DOHH2 (cell line): ENCODE measurements at regions not wholly inside any gene's neighbourhood (a gene's known extent, or its start where the extent isn't known, plus 50 kb on each side); places are given as distances from the start of the nearest gene placed in this dataset.
A peak's percentile ranks its signal among the peaks of the same experiment; 100 is the strongest.

Experiments used
- H3F3A ChIP-seq: fragments of 200-600 bp; sonication (generic), shearing (Covaris generic); 2 replicates; pipeline ENCODE4 v1.6.0; 2016; ENCODE audit warnings: antibody characterized with exemption, mild to moderate bottlenecking; ENCODE audit not compliant: control insufficient read depth, insufficient read depth
- H3K27ac ChIP-seq: fragments of 200-600 bp; sonication (generic); 2 replicates; pipeline ENCODE4 v1.5.1; 2014; ENCODE audit warnings: low read depth, mild to moderate bottlenecking, low read length, moderate library complexity
- H3K27me3 ChIP-seq: fragments of 200-600 bp; sonication (generic); 2 replicates; pipeline ENCODE4 v1.6.1; 2014; ENCODE audit warnings: mild to moderate bottlenecking, low read length, mixed read lengths; ENCODE audit not compliant: control insufficient read depth
- H3K36me3 ChIP-seq: fragments of 200-600 bp; sonication (generic); 2 replicates; pipeline ENCODE4 v1.6.1; 2014; ENCODE audit warnings: mild to moderate bottlenecking, low read length, moderate library complexity, mixed read lengths; ENCODE audit not compliant: control insufficient read depth
- H3K4me1 ChIP-seq: fragments of 200-600 bp; sonication (generic); 2 replicates; pipeline ENCODE4 v1.6.1; 2014; ENCODE audit warnings: mild to moderate bottlenecking, low read length, mixed read lengths; ENCODE audit not compliant: control insufficient read depth
- H3K4me2 ChIP-seq: fragments of 200-600 bp; sonication (generic); 2 replicates; pipeline ENCODE4 v1.6.0; 2014; ENCODE audit warnings: mild to moderate bottlenecking, low read length, moderate library complexity
- H3K4me3 ChIP-seq: fragments of 200-600 bp; sonication (generic); 2 replicates; pipeline ENCODE4 v1.5.1; 2014; ENCODE audit warnings: mild to moderate bottlenecking, low read length, mixed read lengths
- H3K79me2 ChIP-seq: fragments of 200-600 bp; sonication (generic); 2 replicates; pipeline ENCODE4 v1.6.1; 2014; ENCODE audit warnings: mild to moderate bottlenecking, low read length, mixed read lengths; ENCODE audit not compliant: control insufficient read depth
- H3K9me2 ChIP-seq: fragments of 200-600 bp; sonication (generic); replicated peaks from 2 replicates; pipeline ENCODE4 v1.6.1; 2014; ENCODE audit warnings: mild to moderate bottlenecking, low read length, mixed read lengths; ENCODE audit not compliant: control insufficient read depth
- H3K9me3 ChIP-seq: fragments of 200-600 bp; sonication (generic); 2 replicates; pipeline ENCODE4 v1.6.1; 2014; ENCODE audit warnings: antibody characterized with exemption, low read length, mixed read lengths; ENCODE audit not compliant: control insufficient read depth, insufficient read depth
- H4K20me1 ChIP-seq: fragments of 200-600 bp; sonication (generic); 2 replicates; pipeline ENCODE4 v1.6.0; 2014; ENCODE audit warnings: low read depth, mild to moderate bottlenecking, antibody characterized with exemption, low read length, moderate library complexity; ENCODE audit not compliant: control insufficient read depth, insufficient read depth
- EZH2phosphoT487 ChIP-seq: fragments of 200-600 bp; sonication (generic); IDR thresholded peaks from 2 replicates; pipeline ENCODE4 v1.6.1; 2017; ENCODE audit warnings: borderline replicate concordance, mild to moderate bottlenecking, antibody characterized with exemption, low read length, moderate library complexity, mixed read lengths
- TF ChIP-seq, protein P1 (sequence below): fragments of 200-600 bp; sonication (generic); IDR thresholded peaks from one replicate; pipeline ENCODE4 v1.5.1; 2014; ENCODE audit warnings: antibody characterized with exemption, mild to moderate bottlenecking, low read depth, low read length; ENCODE audit not compliant: poor library complexity, severe bottlenecking

DNA sequence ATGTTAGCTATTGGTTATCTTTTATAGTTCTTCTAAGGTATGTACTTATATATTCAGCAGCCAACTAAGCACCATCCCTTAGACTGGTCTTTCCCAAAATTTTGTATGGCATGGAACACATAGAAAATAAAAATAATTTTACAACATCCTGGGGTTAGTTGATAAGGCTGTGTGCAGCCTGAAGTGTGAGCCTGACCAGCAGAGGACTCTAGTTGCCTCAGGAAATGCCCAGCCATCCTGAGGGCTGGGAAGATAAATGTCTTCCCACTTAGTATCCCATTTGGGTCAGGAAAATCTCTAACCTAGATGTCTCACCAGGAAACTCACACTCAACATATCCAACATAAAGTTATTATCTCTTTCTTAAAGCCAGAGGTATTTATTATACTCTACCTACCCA is 251.4 kb upstream of the POF1B start:
- no peak overlapping the region for H3K27ac ChIP-seq
- no peaks in the 10 kb centered on the region for H3K79me2 ChIP-seq
- H3K9me3 ChIP-seq: no peaks in the 10 kb centered on the region
- H3K4me2 ChIP-seq: no peak overlapping the region
- H3F3A ChIP-seq: no peaks in the 10 kb centered on the region
- no peaks in the 10 kb centered on the region for H3K27me3 ChIP-seq
- no peaks in the 10 kb centered on the region for H3K9me2 ChIP-seq
- TF ChIP-seq, protein P1, sequence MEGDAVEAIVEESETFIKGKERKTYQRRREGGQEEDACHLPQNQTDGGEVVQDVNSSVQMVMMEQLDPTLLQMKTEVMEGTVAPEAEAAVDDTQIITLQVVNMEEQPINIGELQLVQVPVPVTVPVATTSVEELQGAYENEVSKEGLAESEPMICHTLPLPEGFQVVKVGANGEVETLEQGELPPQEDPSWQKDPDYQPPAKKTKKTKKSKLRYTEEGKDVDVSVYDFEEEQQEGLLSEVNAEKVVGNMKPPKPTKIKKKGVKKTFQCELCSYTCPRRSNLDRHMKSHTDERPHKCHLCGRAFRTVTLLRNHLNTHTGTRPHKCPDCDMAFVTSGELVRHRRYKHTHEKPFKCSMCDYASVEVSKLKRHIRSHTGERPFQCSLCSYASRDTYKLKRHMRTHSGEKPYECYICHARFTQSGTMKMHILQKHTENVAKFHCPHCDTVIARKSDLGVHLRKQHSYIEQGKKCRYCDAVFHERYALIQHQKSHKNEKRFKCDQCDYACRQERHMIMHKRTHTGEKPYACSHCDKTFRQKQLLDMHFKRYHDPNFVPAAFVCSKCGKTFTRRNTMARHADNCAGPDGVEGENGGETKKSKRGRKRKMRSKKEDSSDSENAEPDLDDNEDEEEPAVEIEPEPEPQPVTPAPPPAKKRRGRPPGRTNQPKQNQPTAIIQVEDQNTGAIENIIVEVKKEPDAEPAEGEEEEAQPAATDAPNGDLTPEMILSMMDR: no peak
- no peak for TF ChIP-seq EZH2phosphoT487
- H4K20me1 ChIP-seq: no peaks in the 10 kb centered on the region
- no peak overlapping the region for H3K4me3 ChIP-seq
- no peaks in the 10 kb centered on the region for H3K36me3 ChIP-seq
- H3K4me1 ChIP-seq: no peaks in the 10 kb centered on the region

- no peaks in the 10 kb centered on the region for H3K4me1 ChIP-seq
- no peak for TF ChIP-seq EZH2phosphoT487
- TF ChIP-seq, protein P1: peak; percentile 53
- no peak overlapping the region for H3K27ac ChIP-seq
These were observed 247.9 kb upstream of the POF1B start for GRCh38 chrX:85627363-85627762.

GRCh38 chrX:85622635-85623034 is 243.2 kb upstream of the POF1B start:
- Histone ChIP-seq H3K36me3 (no peaks in the 10 kb centered on the region), H3K4me3 (no peak overlapping the region), H3K27ac (no peak overlapping the region), H3K79me2 (no peaks in the 10 kb centered on the region), H3F3A (no peaks in the 10 kb centered on the region), H3K27me3 (no peaks in the 10 kb centered on the region), H3K9me3 (no peaks in the 10 kb centered on the region), H3K4me2 (no peak overlapping the region), H3K9me2 (no peaks in the 10 kb centered on the region), H4K20me1 (no peaks in the 10 kb centered on the region), H3K4me1 (no peaks in the 10 kb centered on the region)
- TF ChIP-seq, protein P1: no peak
- TF ChIP-seq EZH2phosphoT487: no peak

More at GRCh38 chrX:85627363-85627762, 247.9 kb upstream of the POF1B start:
- Histone ChIP-seq H3K9me2 (no peaks in the 10 kb centered on the region), H3K27me3 (no peaks in the 10 kb centered on the region), H3F3A (no peaks in the 10 kb centered on the region), H3K79me2 (no peaks in the 10 kb centered on the region), H3K4me2 (no peak overlapping the region), H3K9me3 (no peaks in the 10 kb centered on the region), H3K36me3 (no peaks in the 10 kb centered on the region), H3K4me3 (no peak overlapping the region), H4K20me1 (no peaks in the 10 kb centered on the region)

- no peak overlapping the region for H3K4me3 ChIP-seq
- H3K79me2 ChIP-seq: no peaks in the 10 kb centered on the region
- no peaks in the 10 kb centered on the region for H3K9me3 ChIP-seq
- H3K4me2 ChIP-seq: no peak overlapping the region
- H4K20me1 ChIP-seq: no peaks in the 10 kb centered on the region
- no peak for TF ChIP-seq EZH2phosphoT487
- TF ChIP-seq, protein P1: no peak
- no peaks in the 10 kb centered on the region for H3K4me1 ChIP-seq
- no peaks in the 10 kb centered on the region for H3K27me3 ChIP-seq
- no peaks in the 10 kb centered on the region for H3F3A ChIP-seq
- no peaks in the 10 kb centered on the region for H3K9me2 ChIP-seq
- no peak overlapping the region for H3K27ac ChIP-seq
- H3K36me3 ChIP-seq: no peaks in the 10 kb centered on the region
These were observed 241.0 kb upstream of the POF1B start for GRCh38 chrX:85620466-85620865.
